NCI-H446 treated with DMSO at 0.1 percent for 48 hours (cell line): ENCODE measurements at regions not wholly inside any gene's neighbourhood (a gene's known extent, or its start where the extent isn't known, plus 50 kb on each side); places are given as distances from the start of the nearest gene placed in this dataset.

Experiments used
- DNase-seq: peaks from one replicate; lab custom pipeline; 2025; lab: John Stamatoyannopoulos, UW

- DNase-seq = no peak
Observed at GRCh38 chr1:10912441-10912840, 100.0 kb upstream of the TARDBP start.

GRCh38 chr1:10914056-10914455 lies 98.4 kb upstream of the TARDBP start:
- no peak for DNase-seq

- DNase-seq = no peak
Observed at GRCh38 chr1:10915594-10915993, 96.9 kb upstream of the TARDBP start.

GRCh38 chr1:10916311-10916710 lies 96.1 kb upstream of the TARDBP start:
- no peak for DNase-seq

- DNase-seq = no peak
Observed at GRCh38 chr1:10916991-10917390, 95.5 kb upstream of the TARDBP start.

- DNase-seq = no peak
Observed at GRCh38 chr1:10917513-10918454, 94.7 kb upstream of the TARDBP start.

- no peak for DNase-seq
Observed at GRCh38 chr1:10918531-10918930, 93.9 kb upstream of the TARDBP start.

GRCh38 chr1:10920063-10920626 lies 92.3 kb upstream of the TARDBP start:
- no peak for DNase-seq

GRCh38 chr1:10922315-10923060 lies 90.0 kb upstream of the TARDBP start:
- peak; percentile 63 for DNase-seq

- DNase-seq = no peak
Observed at GRCh38 chr1:10924030-10924429, 88.4 kb upstream of the TARDBP start.

GRCh38 chr1:10928654-10929053 lies 83.8 kb upstream of the TARDBP start:
- DNase-seq = no peak

GRCh38 chr1:10932088-10932487 lies 80.4 kb upstream of the TARDBP start:
- no peak for DNase-seq

GRCh38 chr1:10934150-10934818 lies 78.2 kb upstream of the TARDBP start:
- DNase-seq = no peak

GRCh38 chr1:10935246-10935645 lies 77.2 kb upstream of the TARDBP start:
- no peak for DNase-seq

- no peak for DNase-seq
Observed at GRCh38 chr1:10935724-10936123, 76.7 kb upstream of the TARDBP start.

- no peak for DNase-seq
Observed at GRCh38 chr1:10936998-10937901, 75.2 kb upstream of the TARDBP start.

- no peak for DNase-seq
Observed at GRCh38 chr1:10938741-10939417, 73.6 kb upstream of the TARDBP start.

- DNase-seq = no peak
Observed at GRCh38 chr1:10939654-10940450, 72.6 kb upstream of the TARDBP start.

GRCh38 chr1:10940451-10940804 lies 72.0 kb upstream of the TARDBP start:
- DNase-seq = no peak

- no peak for DNase-seq
Observed at GRCh38 chr1:10940838-10941237, 71.6 kb upstream of the TARDBP start.
